ENCODE measurements at regions not wholly inside any gene's neighbourhood (a gene's known extent, or its start where the extent isn't known, plus 50 kb on each side); places are given as distances from the start of the nearest gene placed in this dataset.

DNA sequence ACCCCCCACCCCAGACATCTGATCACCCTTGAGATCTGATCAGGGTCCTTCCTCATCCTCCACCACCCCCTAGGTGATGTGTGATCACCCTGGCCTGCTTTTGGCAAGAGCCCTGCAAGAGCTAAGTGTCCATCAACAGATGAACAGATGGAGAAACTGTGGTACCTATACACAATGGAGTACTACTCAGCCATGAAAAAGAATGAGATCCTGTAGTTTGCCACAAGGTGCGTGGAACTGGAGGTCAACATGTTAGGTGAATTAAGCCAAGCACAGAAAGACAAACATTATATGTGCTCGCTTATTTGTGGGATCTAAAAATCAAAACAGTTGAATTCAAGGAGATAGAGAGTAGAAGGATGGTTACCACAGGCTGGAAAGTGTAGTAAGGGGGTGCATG lies 209.1 kb downstream of the USP6NL start:
- Histone ChIP-seq H3K36me3 (replicated peaks in 1 of 2; ENCODE audit: control extremely low read depth in 1 of 2, control insufficient read depth in 1 of 2, extremely low read depth in 1 of 2, insufficient read depth in 2 of 2, low read length in 1 of 2) (no peaks in the 10 kb centered on the region), H3K4me3 (ENCODE audit: control extremely low read depth in 1 of 5, extremely low read depth in 1 of 5, insufficient read depth in 1 of 5, low read depth in 2 of 5, low read length in 4 of 5) (no peak overlapping the region), H3K4me1 (ENCODE audit: control insufficient read depth in 2 of 2, insufficient read depth in 2 of 2, low read length in 2 of 2) (peaks cover 42 to 46% of the 10 kb centered on the region in 2 donors), H3K27me3 (replicated peaks in 1 of 4; ENCODE audit: control extremely low read depth in 1 of 4, control insufficient read depth in 3 of 4, insufficient read depth in 4 of 4, low read length in 3 of 4) (no peaks in the 10 kb centered on the region), H3K79me2 (ENCODE audit: control insufficient read depth, insufficient read depth, low read length) (no peaks in the 10 kb centered on the region), H3K27ac (ENCODE audit: low read length in 2 of 2) (no peak overlapping the region), H3K9ac (ENCODE audit: low read length) (no peak overlapping the region), H4K20me1 (ENCODE audit: control insufficient read depth, insufficient read depth, low read length, poor library complexity, severe bottlenecking) (no peaks in the 10 kb centered on the region), H3K9me3 (ENCODE audit: control extremely low read depth in 1 of 3, control insufficient read depth in 2 of 3, insufficient read depth in 1 of 3, low read length in 2 of 3) (peaks cover 0 to 13% (median 3%) of the 10 kb centered on the region in 3 donors), H3K4me2 (replicated peaks; ENCODE audit: low read depth, low read length, poor library complexity, severe bottlenecking) (peak overlapping the region; percentile 73), H2AFZ (ENCODE audit: insufficient read depth, low read depth, low read length, poor library complexity, severe bottlenecking) (no peak overlapping the region)
- Mint-ChIP-seq H3K4me1 (peaks cover 54% of the 10 kb centered on the region), H3K27ac (no peak overlapping the region), H3K4me3 (no peak overlapping the region), H3K27me3 (no peaks in the 10 kb centered on the region), H3K9me3 (ENCODE audit: insufficient read depth) (peaks cover 5% of the 10 kb centered on the region)
- ATAC-seq (ENCODE audit: low read depth), result no peak
- ChIA-PET POLR2A (no interaction called here), CTCF (interaction anchor here (0.7 kb wide), 1 partner anchor 289 kb away, joined by 3 read pairs; no protein-coding TSS in a partner anchor)
- 100% methylated on average over 2 of the region's 2 CpGs for WGBS (ENCODE audit: insufficient coverage)
- no peak for DNase-seq
- intact Hi-C loops (cut with micrococcal nuclease), result no loop called here
- TF ChIP-seq, protein P1, sequence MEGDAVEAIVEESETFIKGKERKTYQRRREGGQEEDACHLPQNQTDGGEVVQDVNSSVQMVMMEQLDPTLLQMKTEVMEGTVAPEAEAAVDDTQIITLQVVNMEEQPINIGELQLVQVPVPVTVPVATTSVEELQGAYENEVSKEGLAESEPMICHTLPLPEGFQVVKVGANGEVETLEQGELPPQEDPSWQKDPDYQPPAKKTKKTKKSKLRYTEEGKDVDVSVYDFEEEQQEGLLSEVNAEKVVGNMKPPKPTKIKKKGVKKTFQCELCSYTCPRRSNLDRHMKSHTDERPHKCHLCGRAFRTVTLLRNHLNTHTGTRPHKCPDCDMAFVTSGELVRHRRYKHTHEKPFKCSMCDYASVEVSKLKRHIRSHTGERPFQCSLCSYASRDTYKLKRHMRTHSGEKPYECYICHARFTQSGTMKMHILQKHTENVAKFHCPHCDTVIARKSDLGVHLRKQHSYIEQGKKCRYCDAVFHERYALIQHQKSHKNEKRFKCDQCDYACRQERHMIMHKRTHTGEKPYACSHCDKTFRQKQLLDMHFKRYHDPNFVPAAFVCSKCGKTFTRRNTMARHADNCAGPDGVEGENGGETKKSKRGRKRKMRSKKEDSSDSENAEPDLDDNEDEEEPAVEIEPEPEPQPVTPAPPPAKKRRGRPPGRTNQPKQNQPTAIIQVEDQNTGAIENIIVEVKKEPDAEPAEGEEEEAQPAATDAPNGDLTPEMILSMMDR (IDR thresholded peaks at IDR 0.05), result no peak
- TF ChIP-seq EZH2 (IDR thresholded peaks at IDR 0.05; ENCODE audit: borderline replicate concordance, insufficient read depth, low read depth, low read length, poor library complexity, severe bottlenecking), result no peak

GRCh38 chr10:11401264-11402235 lies 209.9 kb downstream of the USP6NL start:
- TF ChIP-seq EZH2 (IDR thresholded peaks at IDR 0.05; ENCODE audit: borderline replicate concordance, insufficient read depth, low read depth, low read length, poor library complexity, severe bottlenecking), result no peak
- TF ChIP-seq, protein P1 (IDR thresholded peaks at IDR 0.05), result no peak
- H3K4me3 Mint-ChIP-seq, result no peak overlapping the region
- ATAC-seq (ENCODE audit: low read depth), result no peak
- no peaks in the 10 kb centered on the region for H3K27me3 Mint-ChIP-seq
- no peak overlapping the region for H3K4me3 ChIP-seq (ENCODE audit: control extremely low read depth in 1 of 5, extremely low read depth in 1 of 5, insufficient read depth in 1 of 5, low read depth in 2 of 5, low read length in 4 of 5)
- H3K27me3 ChIP-seq (replicated peaks in 1 of 4; ENCODE audit: control extremely low read depth in 1 of 4, control insufficient read depth in 3 of 4, insufficient read depth in 4 of 4, low read length in 3 of 4), result no peaks in the 10 kb centered on the region
- DNase-seq, result no peak
- ChIA-PET CTCF (interaction anchor here (0.7 kb wide), 1 partner anchor 288 kb away, joined by 3 read pairs; no protein-coding TSS in a partner anchor), POLR2A (no interaction called here)
- peak overlapping the region; percentile 73 for H3K4me2 ChIP-seq (replicated peaks; ENCODE audit: low read depth, low read length, poor library complexity, severe bottlenecking)
- 40% methylated on average over 12 of the region's 16 CpGs for WGBS (ENCODE audit: insufficient coverage)
- peak overlapping the region; percentile 57 for H2AFZ ChIP-seq (ENCODE audit: insufficient read depth, low read depth, low read length, poor library complexity, severe bottlenecking)
- H4K20me1 ChIP-seq (ENCODE audit: control insufficient read depth, insufficient read depth, low read length, poor library complexity, severe bottlenecking), result no peaks in the 10 kb centered on the region
- H3K36me3 ChIP-seq (replicated peaks in 1 of 2; ENCODE audit: control extremely low read depth in 1 of 2, control insufficient read depth in 1 of 2, extremely low read depth in 1 of 2, insufficient read depth in 2 of 2, low read length in 1 of 2), result no peaks in the 10 kb centered on the region
- intact Hi-C loops (cut with micrococcal nuclease), result no loop called here
- H3K4me1 Mint-ChIP-seq, result peaks cover 46% of the 10 kb centered on the region
- peaks cover 34 to 38% of the 10 kb centered on the region in 2 donors for H3K4me1 ChIP-seq (ENCODE audit: control insufficient read depth in 2 of 2, insufficient read depth in 2 of 2, low read length in 2 of 2)
- no peak overlapping the region for H3K27ac ChIP-seq (ENCODE audit: low read length in 2 of 2)
- H3K79me2 ChIP-seq (ENCODE audit: control insufficient read depth, insufficient read depth, low read length), result no peaks in the 10 kb centered on the region
- H3K9me3 ChIP-seq (ENCODE audit: control extremely low read depth in 1 of 3, control insufficient read depth in 2 of 3, insufficient read depth in 1 of 3, low read length in 2 of 3), result peaks cover 0 to 5% (median 3%) of the 10 kb centered on the region in 3 donors
- no peak overlapping the region for H3K27ac Mint-ChIP-seq
- H3K9ac ChIP-seq (ENCODE audit: low read length), result no peak overlapping the region
- H3K9me3 Mint-ChIP-seq (ENCODE audit: insufficient read depth), result no peaks in the 10 kb centered on the region
